Gastroesophageal sphincter (tissue), 4 donors: ENCODE measurements at regions not wholly inside any gene's neighbourhood (a gene's known extent, or its start where the extent isn't known, plus 50 kb on each side); places are given as distances from the start of the nearest gene placed in this dataset.

Experiments used
- ATAC-seq: fragments of 150-250 bp; one replicate; pipeline ENCODE4 v1.9.1; 2016; ENCODE audit warnings: mild to moderate bottlenecking, moderate library complexity
- H3K27ac ChIP-seq, 4 donors: fragments of 200-600 bp; sonication (generic) in 3 of 4; 1 replicate in 3 of 4; 2 replicates in 1 of 4; pipeline ENCODE4 v1.5.1; 2016 to 2019
- H3K27me3 ChIP-seq: fragments of 200-600 bp; sonication (generic); one replicate; pipeline ENCODE4 v1.5.1; 2019
- H3K36me3 ChIP-seq, 2 donors: fragments of 200-600 bp; sonication (generic); one replicate each; pipeline ENCODE4 v1.5.1; 2019; ENCODE audit warnings: control low read depth in 1 of 2
- H3K4me1 ChIP-seq, 3 donors: fragments of 200-600 bp; sonication (generic); 1 replicate in 2 of 3; 2 replicates in 1 of 3; pipeline ENCODE4 v1.5.1; 2016 to 2019; ENCODE audit warnings: control low read depth in 2 of 3
- H3K4me3 ChIP-seq, 2 donors: fragments of 200-600 bp; sonication (generic); one replicate each; pipeline ENCODE4 v1.5.1; 2019; ENCODE audit warnings: mild to moderate bottlenecking in 1 of 2, moderate library complexity in 1 of 2
- H3K9me3 ChIP-seq, 3 donors: fragments of 200-600 bp; sonication (generic); one replicate each; pipeline ENCODE4 v1.5.1; 2017 to 2019; ENCODE audit warnings: control low read depth in 2 of 3
- EP300 ChIP-seq: sonication (generic); formaldehyde crosslinking; IDR thresholded peaks from one replicate; pipeline ENCODE4 v1.6.1; 2017; ENCODE audit warnings: antibody characterized with exemption, mild to moderate bottlenecking
- POLR2A ChIP-seq, 2 donors: fragments of 450-650 bp; IDR thresholded peaks; one replicate each; pipeline ENCODE4 v1.6.1; 2017; ENCODE audit warnings: antibody characterized with exemption in 2 of 2, mild to moderate bottlenecking in 2 of 2, moderate library complexity in 1 of 2
- POLR2AphosphoS5 ChIP-seq: sonication (generic); formaldehyde crosslinking; IDR thresholded peaks from one replicate; pipeline ENCODE4 v1.6.1; 2017; ENCODE audit warnings: antibody characterized with exemption
- WGBS, 2 donors: methylation state at CpG; one replicate each; pipeline ENCODE4 v1.1.5; 2018; ENCODE audit warnings: low coverage in 1 of 2; 5-methylcytosine and 5-hydroxymethylcytosine counted together
- TF ChIP-seq, protein P1 (sequence below), 4 experiments: fragments of 200-600 bp in 2 of 4; fragments of 450-650 bp in 2 of 4; sonication (generic) in 1 of 4; IDR thresholded peaks; one replicate each; pipeline ENCODE4 v1.5.1; 2017 to 2019; ENCODE audit warnings: antibody characterized with exemption in 4 of 4, mild to moderate bottlenecking in 2 of 4, moderate library complexity in 2 of 4

- Histone ChIP-seq H3K4me1 (peaks cover 0 to 25% (median 0%) of the 10 kb centered on the region in 3 donors), H3K4me3 (no peak overlapping the region), H3K27ac (no peak overlapping the region), H3K9me3 (no peaks in the 10 kb centered on the region), H3K36me3 (no peaks in the 10 kb centered on the region), H3K27me3 (no peaks in the 10 kb centered on the region)
- TF ChIP-seq EP300: no peak
- no peak for TF ChIP-seq POLR2AphosphoS5
- TF ChIP-seq, protein P1, sequence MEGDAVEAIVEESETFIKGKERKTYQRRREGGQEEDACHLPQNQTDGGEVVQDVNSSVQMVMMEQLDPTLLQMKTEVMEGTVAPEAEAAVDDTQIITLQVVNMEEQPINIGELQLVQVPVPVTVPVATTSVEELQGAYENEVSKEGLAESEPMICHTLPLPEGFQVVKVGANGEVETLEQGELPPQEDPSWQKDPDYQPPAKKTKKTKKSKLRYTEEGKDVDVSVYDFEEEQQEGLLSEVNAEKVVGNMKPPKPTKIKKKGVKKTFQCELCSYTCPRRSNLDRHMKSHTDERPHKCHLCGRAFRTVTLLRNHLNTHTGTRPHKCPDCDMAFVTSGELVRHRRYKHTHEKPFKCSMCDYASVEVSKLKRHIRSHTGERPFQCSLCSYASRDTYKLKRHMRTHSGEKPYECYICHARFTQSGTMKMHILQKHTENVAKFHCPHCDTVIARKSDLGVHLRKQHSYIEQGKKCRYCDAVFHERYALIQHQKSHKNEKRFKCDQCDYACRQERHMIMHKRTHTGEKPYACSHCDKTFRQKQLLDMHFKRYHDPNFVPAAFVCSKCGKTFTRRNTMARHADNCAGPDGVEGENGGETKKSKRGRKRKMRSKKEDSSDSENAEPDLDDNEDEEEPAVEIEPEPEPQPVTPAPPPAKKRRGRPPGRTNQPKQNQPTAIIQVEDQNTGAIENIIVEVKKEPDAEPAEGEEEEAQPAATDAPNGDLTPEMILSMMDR (IDR thresholded peaks at IDR 0.05): no peak
- TF ChIP-seq POLR2A (IDR thresholded peaks at IDR 0.05): no peak
- ATAC-seq: no peak
These were observed 734.7 kb upstream of the NR2F2 start for GRCh38 chr15:95595759-95596158.

- 70 to 79% methylated on average over 5 of the region's 6 CpGs for WGBS, 2 donors
- ATAC-seq: no peak
- Histone ChIP-seq H3K9me3 (no peaks in the 10 kb centered on the region), H3K4me1 (peaks cover 0 to 22% (median 0%) of the 10 kb centered on the region in 3 donors), H3K36me3 (no peaks in the 10 kb centered on the region), H3K27ac (no peak overlapping the region), H3K4me3 (no peak overlapping the region), H3K27me3 (no peaks in the 10 kb centered on the region)
- no peak for TF ChIP-seq POLR2AphosphoS5
- no peak for TF ChIP-seq EP300
- TF ChIP-seq, protein P1 (IDR thresholded peaks at IDR 0.05): no peak
- TF ChIP-seq POLR2A (IDR thresholded peaks at IDR 0.05): no peak
These were observed 734.0 kb upstream of the NR2F2 start for GRCh38 chr15:95596496-95596895.

DNA sequence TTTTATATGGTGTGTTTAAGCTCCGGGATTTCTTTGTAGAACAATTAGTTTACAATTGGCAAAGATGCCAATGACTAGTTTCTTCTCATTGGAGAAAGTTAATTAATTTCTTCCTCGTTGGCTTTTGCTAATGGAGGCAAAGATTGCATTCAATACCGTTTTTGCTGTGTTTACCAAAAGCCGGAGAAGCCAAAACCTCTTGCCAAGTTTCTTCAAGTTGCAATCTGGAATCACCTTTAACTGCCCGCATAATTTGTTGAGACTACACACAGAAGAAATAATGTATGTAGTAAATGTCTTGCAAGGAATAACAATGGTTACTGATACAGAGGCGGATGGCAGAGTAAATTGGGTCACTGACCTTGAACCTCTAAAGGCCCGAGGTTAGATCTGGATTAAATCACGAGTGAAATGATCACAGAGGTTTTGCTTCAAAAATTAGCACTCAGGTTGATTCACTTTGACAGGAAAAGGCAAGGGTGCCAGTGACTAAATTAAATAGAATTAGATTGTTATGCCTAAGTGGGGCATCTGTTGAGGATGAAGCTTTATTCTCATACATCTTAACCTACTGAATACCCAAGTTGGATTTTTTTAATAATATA lies 732.1 kb upstream of the NR2F2 start:
- no peak for ATAC-seq
- Histone ChIP-seq H3K27ac (no peak overlapping the region), H3K27me3 (no peaks in the 10 kb centered on the region), H3K4me1 (peaks cover 0 to 22% (median 0%) of the 10 kb centered on the region in 3 donors), H3K4me3 (no peak overlapping the region), H3K36me3 (no peaks in the 10 kb centered on the region), H3K9me3 (no peaks in the 10 kb centered on the region)
- 27 to 41% methylated on average over 8 of the region's 8 CpGs for WGBS, 2 donors
- TF ChIP-seq POLR2AphosphoS5 (no peak), EP300 (no peak), POLR2A (IDR thresholded peaks at IDR 0.05) (no peak)
- TF ChIP-seq, protein P1 (IDR thresholded peaks at IDR 0.05): no peak

DNA sequence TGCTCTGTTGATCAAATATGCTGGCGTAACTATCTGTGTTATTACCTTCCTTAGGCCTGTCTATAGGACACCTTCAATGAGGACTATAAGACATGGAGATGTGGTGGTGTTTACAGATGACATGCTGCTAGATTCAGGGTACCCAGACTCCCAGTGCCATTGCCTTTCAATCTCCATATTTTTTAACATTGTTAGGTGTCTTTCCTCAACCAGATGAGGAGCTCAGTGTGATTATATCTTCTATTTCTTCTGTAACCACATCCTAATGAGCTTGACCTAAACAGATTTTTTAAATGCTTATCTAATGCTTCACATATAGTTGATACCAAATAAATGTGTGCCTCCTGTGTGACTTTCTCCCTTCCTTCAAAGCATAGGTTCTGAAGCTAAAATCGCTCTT lies 730.1 kb upstream of the NR2F2 start:
- no peaks in the 10 kb centered on the region for H3K36me3 ChIP-seq
- no peak for TF ChIP-seq EP300
- no peaks in the 10 kb centered on the region for H3K9me3 ChIP-seq
- WGBS, 2 donors: 100% methylated on average over 2 of the region's 2 CpGs
- H3K4me1 ChIP-seq: peaks cover 0 to 42% (median 0%) of the 10 kb centered on the region in 3 donors
- H3K27ac ChIP-seq: no peak overlapping the region
- H3K4me3 ChIP-seq: no peak overlapping the region
- H3K27me3 ChIP-seq: no peaks in the 10 kb centered on the region
- ATAC-seq: no peak

- 94 to 95% methylated on average over 2 to 3 of the region's 3 CpGs for WGBS, 2 donors
- Histone ChIP-seq H3K4me3 (no peak overlapping the region), H3K4me1 (peaks cover 0 to 47% (median 0%) of the 10 kb centered on the region in 3 donors), H3K27me3 (no peaks in the 10 kb centered on the region), H3K27ac (no peak overlapping the region), H3K9me3 (no peaks in the 10 kb centered on the region), H3K36me3 (no peaks in the 10 kb centered on the region)
- ATAC-seq: no peak
- no peak for TF ChIP-seq EP300
- TF ChIP-seq, protein P1 (IDR thresholded peaks at IDR 0.05): no peak
- TF ChIP-seq POLR2AphosphoS5: no peak
- TF ChIP-seq POLR2A (IDR thresholded peaks at IDR 0.05): no peak
These were observed 729.6 kb upstream of the NR2F2 start for GRCh38 chr15:95600884-95601283.
